Posterior vena cava (tissue), 2 donors: ENCODE measurements at regions not wholly inside any gene's neighbourhood (a gene's known extent, or its start where the extent isn't known, plus 50 kb on each side); places are given as distances from the start of the nearest gene placed in this dataset.

Experiments used
- DNase-seq: peaks from one replicate; pipeline ENCODE4 v3.0.0-alpha.2; 2020; ENCODE audit warnings: low spot score
- intact Hi-C, 2 donors: fragments of 100-400 bp; cut with DNase I; formaldehyde crosslinking; loops; one replicate each; pipeline versions ENCODE4 v1.14.1 to v1.14.2; 2022 to 2023
- donor health status: DM: yes; HTN: yes; CAD: no.
- donor health status: DM: yes; HTN: yes; CAD: no.

DNA sequence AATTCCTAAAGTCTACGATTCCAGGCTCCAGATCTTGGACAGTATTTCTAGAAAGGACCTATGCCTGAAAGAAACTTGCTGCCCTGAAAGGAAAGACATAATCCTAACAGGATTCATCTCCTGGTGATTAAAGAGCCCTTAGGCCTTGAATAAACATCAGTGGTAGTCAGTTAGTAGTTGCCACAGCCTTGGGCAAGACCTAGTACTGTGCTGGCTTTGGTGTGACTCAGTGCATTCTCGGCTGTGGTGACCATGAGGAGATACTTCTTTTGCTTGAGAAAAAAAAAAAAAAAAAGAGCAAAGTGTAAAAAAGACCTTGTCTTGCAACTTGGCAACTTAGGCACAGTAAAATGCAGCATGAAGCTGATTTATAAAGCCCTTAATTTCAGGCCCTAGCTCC, 188.2 kb downstream of the DCAF12L2 start:
- intact Hi-C loops, result no loop called here
- no peak for DNase-seq

DNA sequence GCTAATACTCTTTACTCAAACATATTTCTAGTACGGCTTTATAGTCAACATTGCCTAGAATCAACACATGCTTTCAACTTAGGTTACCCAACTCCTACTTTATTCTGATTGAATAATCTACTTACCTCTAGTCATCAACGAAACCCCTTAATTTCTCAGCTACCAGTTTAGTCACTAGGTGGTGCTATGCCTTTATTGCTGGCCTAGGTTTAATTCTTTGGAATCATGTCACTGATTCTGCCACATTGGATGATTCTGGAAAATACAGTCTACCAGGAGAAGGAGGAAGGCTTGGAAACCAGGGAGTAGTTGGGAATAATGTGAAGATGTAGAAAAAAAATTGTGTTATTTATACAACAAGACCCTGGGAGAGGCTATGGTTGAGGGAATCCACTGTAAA, 167.7 kb downstream of the DCAF12L2 start:
- intact Hi-C loops, result no loop called here

DNA sequence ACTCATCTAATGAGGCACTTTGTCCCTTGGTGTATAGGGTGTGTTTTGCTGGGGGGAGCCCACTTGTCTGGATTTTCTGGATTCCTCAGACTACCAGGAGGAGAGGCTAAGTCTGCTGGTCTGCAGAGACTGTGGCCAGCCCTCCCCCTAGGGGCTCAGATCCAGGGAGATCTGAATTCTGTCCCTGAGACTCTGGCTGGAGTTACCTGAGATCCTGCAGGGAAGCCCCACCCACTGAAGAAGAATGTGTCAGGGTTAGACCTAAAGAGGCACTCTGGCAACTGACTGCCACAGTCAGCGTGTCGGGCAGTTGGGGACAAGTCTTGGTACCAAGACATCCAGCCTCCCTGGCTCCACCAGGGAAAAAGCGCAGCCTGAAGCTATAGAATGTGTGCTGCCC, 138.9 kb downstream of the DCAF12L2 start:
- intact Hi-C loops, result no loop called here

More for the DNA sequence above, 167.7 kb downstream of the DCAF12L2 start:
- DNase-seq, result no peak

GRCh38 chrX:126030021-126030420, 136.1 kb downstream of the DCAF12L2 start:
- intact Hi-C loops, result no loop called here
- no peak for DNase-seq

More for the DNA sequence above, 138.9 kb downstream of the DCAF12L2 start:
- no peak for DNase-seq

DNA sequence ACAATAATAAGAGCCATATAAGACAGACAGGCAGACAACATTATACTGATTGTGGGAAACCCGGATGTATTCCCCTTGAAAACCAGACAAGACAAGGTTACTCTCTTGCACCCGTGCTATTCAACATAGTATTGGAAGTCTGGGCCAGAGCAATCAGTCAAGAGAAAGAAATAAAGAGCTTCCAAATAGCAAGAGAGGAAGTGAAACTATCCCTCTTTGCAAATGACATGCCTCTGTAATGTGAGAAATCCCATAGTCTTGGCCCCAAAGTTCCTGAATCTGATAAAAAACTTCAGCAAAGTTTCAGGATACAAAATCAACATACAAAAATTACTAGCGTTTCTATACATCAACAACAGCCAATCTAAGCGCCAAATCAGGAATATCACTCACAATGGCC, 102.1 kb downstream of the DCAF12L2 start:
- intact Hi-C loops, result no loop called here
- DNase-seq, result no peak

GRCh38 chrX:126064901-126065541, 101.1 kb downstream of the DCAF12L2 start:
- DNase-seq, result peak; percentile 78
- intact Hi-C loops, result no loop called here

GRCh38 chrX:126065901-126066660, 100.0 kb downstream of the DCAF12L2 start:
- intact Hi-C loops, result no loop called here
- DNase-seq, result peak; percentile 61
